ENCODE measurements at regions not wholly inside any gene's neighbourhood (a gene's known extent, or its start where the extent isn't known, plus 50 kb on each side); places are given as distances from the start of the nearest gene placed in this dataset.
"Not testable (repeated sequence)": the region's sequence is repeated elsewhere in the genome, so short reads cannot be mapped to it uniquely, and the experiment has no call there.

- DNase-seq; H3K9me3 ChIP-seq (ENCODE audit: control insufficient read depth in 2 of 3, low read length in 3 of 3); intact Hi-C loops (cut with micrococcal nuclease); H3K4me3 Mint-ChIP-seq; H3K27me3 ChIP-seq (ENCODE audit: control insufficient read depth in 2 of 2, insufficient read depth in 2 of 2, low read length in 2 of 2); H3K27ac Mint-ChIP-seq; H3K27ac ChIP-seq (ENCODE audit: low read depth, low read length); POLR2A ChIA-PET; H3K4me3 ChIP-seq (ENCODE audit: low read length); H3K36me3 ChIP-seq (ENCODE audit: control insufficient read depth in 2 of 3, insufficient read depth in 3 of 3, low read length in 3 of 3); CTCF ChIA-PET; H3K4me1 ChIP-seq (ENCODE audit: control insufficient read depth in 2 of 2, insufficient read depth in 2 of 2, low read length in 2 of 2); H3K36me3 Mint-ChIP-seq; H3K4me1 Mint-ChIP-seq; ATAC-seq: not testable (repeated sequence)
- peaks cover 0 to 17% (median 6%) of the 10 kb centered on the region in 11 donors for H3K9me3 Mint-ChIP-seq
- H3K27me3 Mint-ChIP-seq, result peaks cover 0 to 21% (median 0%) of the 10 kb centered on the region in 5 donors
Observed at GRCh38 chr2:136680079-136680478, 85.3 kb upstream of the THSD7B start.

DNA sequence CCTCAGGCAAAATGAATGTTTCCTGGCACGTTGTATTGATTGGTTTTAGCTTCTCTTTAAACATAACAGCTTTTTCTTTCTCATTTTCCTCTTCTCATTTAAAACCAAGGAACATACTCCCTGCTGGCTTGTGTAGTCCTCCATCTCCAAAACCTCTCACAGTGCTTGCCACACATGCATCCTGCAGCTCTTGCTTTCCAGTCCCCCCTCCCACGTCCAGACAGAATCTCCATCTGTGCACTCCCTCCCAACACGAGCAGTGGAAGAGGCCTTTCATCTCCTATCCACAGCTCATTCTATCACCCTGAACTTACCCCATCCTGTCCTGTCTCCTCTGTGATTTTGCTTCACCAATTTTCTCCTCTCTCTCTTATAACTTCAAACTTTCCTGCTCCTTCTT is 99.6 kb upstream of the THSD7B start:
- H3K27me3 ChIP-seq (ENCODE audit: control insufficient read depth in 2 of 2, insufficient read depth in 2 of 2, low read length in 2 of 2), result no peaks in the 10 kb centered on the region
- ChIA-PET POLR2A (no interaction called here), CTCF (no interaction called here)
- H3K36me3 Mint-ChIP-seq, result no peaks in the 10 kb centered on the region
- no peak for ATAC-seq
- no peak overlapping the region for H3K27ac Mint-ChIP-seq
- peaks cover 0 to 10% (median 4%) of the 10 kb centered on the region in 5 donors for H3K27me3 Mint-ChIP-seq
- no peaks in the 10 kb centered on the region for H3K4me1 ChIP-seq (ENCODE audit: control insufficient read depth in 2 of 2, insufficient read depth in 2 of 2, low read length in 2 of 2)
- no peaks in the 10 kb centered on the region for H3K36me3 ChIP-seq (ENCODE audit: control insufficient read depth in 2 of 3, insufficient read depth in 3 of 3, low read length in 3 of 3)
- no peaks in the 10 kb centered on the region for H3K9me3 ChIP-seq (ENCODE audit: control insufficient read depth in 2 of 3, low read length in 3 of 3)
- no peak overlapping the region for H3K4me3 ChIP-seq (ENCODE audit: low read length)
- no peaks in the 10 kb centered on the region for H3K4me1 Mint-ChIP-seq
- H3K9me3 Mint-ChIP-seq, result no peaks in the 10 kb centered on the region
- H3K4me3 Mint-ChIP-seq, result no peak overlapping the region
- DNase-seq, result no peak
- intact Hi-C loops (cut with micrococcal nuclease), result loop anchor here in 1 of 2 donors (2.0 kb wide), 1 partner anchor 753 kb away; no protein-coding TSS in a partner anchor
- no peak overlapping the region for H3K27ac ChIP-seq (ENCODE audit: low read depth, low read length)

GRCh38 chr2:136664713-136665405 is 100.5 kb upstream of the THSD7B start:
- Mint-ChIP-seq H3K27ac (no peak overlapping the region), H3K4me1 (no peaks in the 10 kb centered on the region), H3K27me3 (peaks cover 0 to 9% (median under 1%) of the 10 kb centered on the region in 5 donors), H3K9me3 (no peaks in the 10 kb centered on the region), H3K36me3 (no peaks in the 10 kb centered on the region), H3K4me3 (no peak overlapping the region)
- ChIA-PET POLR2A (no interaction called here), CTCF (no interaction called here)
- ATAC-seq (no peak), DNase-seq (no peak)
- Histone ChIP-seq H3K27me3 (ENCODE audit: control insufficient read depth in 2 of 2, insufficient read depth in 2 of 2, low read length in 2 of 2) (no peaks in the 10 kb centered on the region), H3K27ac (ENCODE audit: low read depth, low read length) (no peak overlapping the region), H3K36me3 (ENCODE audit: control insufficient read depth in 2 of 3, insufficient read depth in 3 of 3, low read length in 3 of 3) (no peaks in the 10 kb centered on the region), H3K4me1 (ENCODE audit: control insufficient read depth in 2 of 2, insufficient read depth in 2 of 2, low read length in 2 of 2) (no peaks in the 10 kb centered on the region), H3K9me3 (ENCODE audit: control insufficient read depth in 2 of 3, low read length in 3 of 3) (no peaks in the 10 kb centered on the region), H3K4me3 (ENCODE audit: low read length) (no peak overlapping the region)
- intact Hi-C loops (cut with micrococcal nuclease), result no loop called here

DNA sequence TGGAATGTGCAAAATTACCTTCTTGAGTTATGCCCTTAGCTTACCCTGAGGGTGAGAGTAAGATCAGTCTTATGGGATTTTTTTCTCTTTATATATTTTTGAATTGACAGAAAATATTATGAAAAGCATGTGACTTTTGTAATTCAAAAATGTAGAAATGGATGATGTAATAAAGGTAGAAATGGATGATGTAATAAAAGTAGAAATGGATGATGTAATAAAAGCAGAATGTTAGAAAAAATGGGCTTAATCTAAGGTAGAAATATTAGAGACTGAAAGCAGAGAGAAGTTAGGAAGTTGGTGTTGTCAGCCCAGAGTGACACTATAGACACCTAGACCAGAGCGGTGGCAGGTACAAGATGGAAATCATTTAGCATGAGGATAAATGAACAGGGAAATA is 107.1 kb upstream of the THSD7B start:
- Mint-ChIP-seq H3K4me3 (no peak overlapping the region), H3K9me3 (peaks cover 0 to 5% (median 0%) of the 10 kb centered on the region in 11 donors)
- POLR2A ChIA-PET, result no interaction called here

DNA sequence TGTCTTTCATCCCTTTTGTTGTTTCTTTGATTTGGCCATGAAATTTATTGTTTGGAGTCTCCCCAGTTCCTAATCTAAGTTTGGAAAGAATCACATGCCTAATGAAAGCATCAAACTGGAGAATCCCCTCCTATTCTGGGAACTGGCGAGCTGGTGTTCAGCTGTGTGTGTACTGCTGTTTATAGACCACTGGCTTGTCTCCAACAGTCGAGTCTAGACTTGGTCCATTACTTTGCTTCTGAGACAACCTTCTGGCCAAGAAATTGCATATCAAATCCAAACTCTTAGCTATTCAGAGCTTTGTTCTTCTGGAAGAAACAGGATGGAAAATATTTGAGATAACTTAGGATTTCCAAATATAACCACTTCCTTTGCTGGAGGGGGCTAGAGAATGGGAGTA is 111.5 kb upstream of the THSD7B start:
- Histone ChIP-seq H3K27ac (ENCODE audit: low read depth, low read length) (no peak overlapping the region), H3K4me1 (ENCODE audit: control insufficient read depth in 2 of 2, insufficient read depth in 2 of 2, low read length in 2 of 2) (no peaks in the 10 kb centered on the region), H3K4me3 (ENCODE audit: low read length) (no peak overlapping the region), H3K9me3 (ENCODE audit: control insufficient read depth in 2 of 3, low read length in 3 of 3) (no peaks in the 10 kb centered on the region), H3K27me3 (ENCODE audit: control insufficient read depth in 2 of 2, insufficient read depth in 2 of 2, low read length in 2 of 2) (no peaks in the 10 kb centered on the region), H3K36me3 (ENCODE audit: control insufficient read depth in 2 of 3, insufficient read depth in 3 of 3, low read length in 3 of 3) (no peaks in the 10 kb centered on the region)
- no peaks in the 10 kb centered on the region for H3K4me1 Mint-ChIP-seq
- H3K27me3 Mint-ChIP-seq, result peaks cover 0 to 23% (median 12%) of the 10 kb centered on the region in 5 donors
- no peaks in the 10 kb centered on the region for H3K36me3 Mint-ChIP-seq
- H3K27ac Mint-ChIP-seq, result no peak overlapping the region
- intact Hi-C loops (cut with micrococcal nuclease), result no loop called here
- ChIA-PET POLR2A (no interaction called here), CTCF (no interaction called here)
- ATAC-seq (no peak), DNase-seq (no peak)
- peaks cover 0 to 5% (median 0%) of the 10 kb centered on the region in 11 donors for H3K9me3 Mint-ChIP-seq
- no peak overlapping the region for H3K4me3 Mint-ChIP-seq

More for the DNA sequence above, 107.1 kb upstream of the THSD7B start:
- CTCF ChIA-PET, result no interaction called here
- H3K4me1 ChIP-seq (ENCODE audit: control insufficient read depth in 2 of 2, insufficient read depth in 2 of 2, low read length in 2 of 2), result no peaks in the 10 kb centered on the region
- Mint-ChIP-seq H3K36me3 (no peaks in the 10 kb centered on the region), H3K27ac (no peak overlapping the region), H3K27me3 (peaks cover 0 to 22% (median 12%) of the 10 kb centered on the region in 5 donors), H3K4me1 (no peaks in the 10 kb centered on the region)
- intact Hi-C loops (cut with micrococcal nuclease), result no loop called here
- no peak overlapping the region for H3K27ac ChIP-seq (ENCODE audit: low read depth, low read length)
- no peaks in the 10 kb centered on the region for H3K36me3 ChIP-seq (ENCODE audit: control insufficient read depth in 2 of 3, insufficient read depth in 3 of 3, low read length in 3 of 3)
- no peak overlapping the region for H3K4me3 ChIP-seq (ENCODE audit: low read length)
- no peaks in the 10 kb centered on the region for H3K27me3 ChIP-seq (ENCODE audit: control insufficient read depth in 2 of 2, insufficient read depth in 2 of 2, low read length in 2 of 2)
- DNase-seq, result no peak
- no peaks in the 10 kb centered on the region for H3K9me3 ChIP-seq (ENCODE audit: control insufficient read depth in 2 of 3, low read length in 3 of 3)
- ATAC-seq, result no peak

GRCh38 chr2:136651456-136652010 is 113.8 kb upstream of the THSD7B start:
- Histone ChIP-seq H3K27ac (ENCODE audit: low read depth, low read length) (no peak overlapping the region), H3K36me3 (ENCODE audit: control insufficient read depth in 2 of 3, insufficient read depth in 3 of 3, low read length in 3 of 3) (no peaks in the 10 kb centered on the region), H3K9me3 (ENCODE audit: control insufficient read depth in 2 of 3, low read length in 3 of 3) (no peaks in the 10 kb centered on the region), H3K27me3 (ENCODE audit: control insufficient read depth in 2 of 2, insufficient read depth in 2 of 2, low read length in 2 of 2) (no peaks in the 10 kb centered on the region), H3K4me3 (ENCODE audit: low read length) (no peak overlapping the region), H3K4me1 (ENCODE audit: control insufficient read depth in 2 of 2, insufficient read depth in 2 of 2, low read length in 2 of 2) (no peaks in the 10 kb centered on the region)
- no peak overlapping the region for H3K4me3 Mint-ChIP-seq
- H3K27me3 Mint-ChIP-seq, result peaks cover 0 to 35% (median 18%) of the 10 kb centered on the region in 5 donors
- no peak for ATAC-seq
- H3K4me1 Mint-ChIP-seq, result no peaks in the 10 kb centered on the region
- POLR2A ChIA-PET, result no interaction called here
- CTCF ChIA-PET, result no interaction called here
- H3K27ac Mint-ChIP-seq, result no peak overlapping the region
- H3K36me3 Mint-ChIP-seq, result no peaks in the 10 kb centered on the region
- no peak for DNase-seq
- H3K9me3 Mint-ChIP-seq, result peaks cover 0 to 5% (median 0%) of the 10 kb centered on the region in 11 donors
- intact Hi-C loops (cut with micrococcal nuclease), result no loop called here

- H3K9me3 Mint-ChIP-seq, result peaks cover 0 to 2% (median 0%) of the 10 kb centered on the region in 11 donors
- Histone ChIP-seq H3K4me3 (ENCODE audit: low read length) (no peak overlapping the region), H3K9me3 (ENCODE audit: control insufficient read depth in 2 of 3, low read length in 3 of 3) (no peaks in the 10 kb centered on the region), H3K4me1 (ENCODE audit: control insufficient read depth in 2 of 2, insufficient read depth in 2 of 2, low read length in 2 of 2) (no peaks in the 10 kb centered on the region), H3K27ac (ENCODE audit: low read depth, low read length) (no peak overlapping the region), H3K36me3 (ENCODE audit: control insufficient read depth in 2 of 3, insufficient read depth in 3 of 3, low read length in 3 of 3) (no peaks in the 10 kb centered on the region), H3K27me3 (ENCODE audit: control insufficient read depth in 2 of 2, insufficient read depth in 2 of 2, low read length in 2 of 2) (no peaks in the 10 kb centered on the region)
- peaks cover 2 to 39% (median 25%) of the 10 kb centered on the region in 5 donors for H3K27me3 Mint-ChIP-seq
- intact Hi-C loops (cut with micrococcal nuclease), result no loop called here
- CTCF ChIA-PET, result no interaction called here
- H3K4me3 Mint-ChIP-seq, result no peak overlapping the region
- H3K27ac Mint-ChIP-seq, result no peak overlapping the region
- H3K4me1 Mint-ChIP-seq, result no peaks in the 10 kb centered on the region
- ATAC-seq (no peak), DNase-seq (no peak)
- no peaks in the 10 kb centered on the region for H3K36me3 Mint-ChIP-seq
- POLR2A ChIA-PET, result no interaction called here
Observed at GRCh38 chr2:136647039-136647438, 118.3 kb upstream of the THSD7B start.

Measured in naive thymus-derived CD4-positive, alpha-beta T cell (primary cell).